ENCODE measurements at regions not wholly inside any gene's neighbourhood (a gene's known extent, or its start where the extent isn't known, plus 50 kb on each side); places are given as distances from the start of the nearest gene placed in this dataset.

DNA sequence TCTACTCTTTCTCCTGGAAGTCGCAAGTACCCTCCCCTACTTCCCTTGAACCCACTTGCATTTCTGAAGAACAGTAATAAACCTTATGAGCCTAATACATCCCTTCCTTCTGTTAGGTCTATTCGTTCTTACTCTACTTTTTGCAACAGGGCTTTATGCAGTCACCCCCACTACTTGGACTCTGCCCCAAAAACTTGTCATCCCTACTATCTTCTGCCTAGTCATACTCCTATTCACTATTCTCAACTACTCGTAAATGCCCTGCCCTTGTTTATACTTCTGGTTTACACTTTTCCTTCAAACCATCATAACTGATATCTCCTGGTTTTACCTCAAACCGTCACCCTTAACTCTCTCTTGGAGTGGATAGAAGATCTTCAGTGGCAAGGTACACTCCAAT, 55.2 kb upstream of the SLIT2 start:
- no peak overlapping the region for H3K4me3 ChIP-seq
- 77 to 86% (median 80%) methylated on average over 4 of the region's 4 CpGs for WGBS, 5 donors
- H3K27ac ChIP-seq, result no peak overlapping the region
- TF ChIP-seq, protein P1, sequence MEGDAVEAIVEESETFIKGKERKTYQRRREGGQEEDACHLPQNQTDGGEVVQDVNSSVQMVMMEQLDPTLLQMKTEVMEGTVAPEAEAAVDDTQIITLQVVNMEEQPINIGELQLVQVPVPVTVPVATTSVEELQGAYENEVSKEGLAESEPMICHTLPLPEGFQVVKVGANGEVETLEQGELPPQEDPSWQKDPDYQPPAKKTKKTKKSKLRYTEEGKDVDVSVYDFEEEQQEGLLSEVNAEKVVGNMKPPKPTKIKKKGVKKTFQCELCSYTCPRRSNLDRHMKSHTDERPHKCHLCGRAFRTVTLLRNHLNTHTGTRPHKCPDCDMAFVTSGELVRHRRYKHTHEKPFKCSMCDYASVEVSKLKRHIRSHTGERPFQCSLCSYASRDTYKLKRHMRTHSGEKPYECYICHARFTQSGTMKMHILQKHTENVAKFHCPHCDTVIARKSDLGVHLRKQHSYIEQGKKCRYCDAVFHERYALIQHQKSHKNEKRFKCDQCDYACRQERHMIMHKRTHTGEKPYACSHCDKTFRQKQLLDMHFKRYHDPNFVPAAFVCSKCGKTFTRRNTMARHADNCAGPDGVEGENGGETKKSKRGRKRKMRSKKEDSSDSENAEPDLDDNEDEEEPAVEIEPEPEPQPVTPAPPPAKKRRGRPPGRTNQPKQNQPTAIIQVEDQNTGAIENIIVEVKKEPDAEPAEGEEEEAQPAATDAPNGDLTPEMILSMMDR (IDR thresholded peaks at IDR 0.05), result no peak
- TF ChIP-seq POLR2AphosphoS5 (IDR thresholded peaks at IDR 0.05) (no peak), POLR2A (IDR thresholded peaks at IDR 0.05) (no peak), EP300 (IDR thresholded peaks at IDR 0.05) (no peak)
- DNase-seq, result no peak
- H3K4me1 ChIP-seq, result peaks cover 0 to 4% (median 0%) of the 10 kb centered on the region in 4 donors
- no peaks in the 10 kb centered on the region for H3K27me3 ChIP-seq
- H3K9me3 ChIP-seq, result peaks cover 0 to 1% (median 0%) of the 10 kb centered on the region in 4 donors
- intact Hi-C loops (cut with DNase I; ENCODE audit: low total_unique reads), result no loop called here
- H3K36me3 ChIP-seq, result no peaks in the 10 kb centered on the region

DNA sequence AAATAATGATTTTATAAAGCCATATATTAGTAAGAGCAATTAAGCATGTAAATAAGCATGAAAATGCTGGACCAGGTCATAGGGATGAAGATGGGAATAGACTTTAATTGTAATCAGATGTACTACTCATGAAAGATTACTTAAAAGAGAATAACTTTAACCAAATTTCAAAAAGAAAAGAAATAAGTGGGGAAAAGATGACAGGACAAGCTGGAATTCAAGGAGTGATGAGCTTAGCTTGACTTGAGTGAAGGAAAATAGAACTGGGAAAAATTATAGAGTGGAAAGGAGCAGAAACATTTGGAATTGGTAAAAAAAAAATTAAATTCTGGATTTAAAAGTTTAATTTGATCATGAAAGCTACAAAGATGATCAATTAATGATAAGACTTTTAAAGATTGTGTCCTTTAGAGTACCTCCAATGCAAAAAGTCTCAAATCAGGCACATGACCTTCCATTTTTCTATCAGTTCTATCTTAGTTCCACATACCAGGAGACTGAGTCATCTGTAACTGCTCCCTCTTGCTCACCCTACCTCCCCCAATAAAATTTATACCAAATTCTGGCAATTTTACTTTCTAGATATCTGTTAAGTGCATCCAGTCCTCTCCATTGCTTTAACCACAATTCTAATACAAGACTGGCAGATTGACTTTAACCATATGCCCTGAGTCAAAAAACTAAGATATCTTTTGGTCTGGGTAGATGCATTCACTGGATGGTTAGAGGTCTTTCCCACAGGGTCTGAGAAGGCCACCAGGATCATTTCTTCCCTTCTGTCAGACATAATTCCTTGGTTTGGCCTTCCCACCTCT, 56.4 kb upstream of the SLIT2 start:
- intact Hi-C loops (cut with DNase I; ENCODE audit: low total_unique reads), result no loop called here
- H3K27ac ChIP-seq, result no peak overlapping the region
- TF ChIP-seq EP300 (IDR thresholded peaks at IDR 0.05) (no peak), POLR2AphosphoS5 (IDR thresholded peaks at IDR 0.05) (no peak), POLR2A (IDR thresholded peaks at IDR 0.05) (no peak)
- TF ChIP-seq, protein P1 (IDR thresholded peaks at IDR 0.05), result no peak

DNA sequence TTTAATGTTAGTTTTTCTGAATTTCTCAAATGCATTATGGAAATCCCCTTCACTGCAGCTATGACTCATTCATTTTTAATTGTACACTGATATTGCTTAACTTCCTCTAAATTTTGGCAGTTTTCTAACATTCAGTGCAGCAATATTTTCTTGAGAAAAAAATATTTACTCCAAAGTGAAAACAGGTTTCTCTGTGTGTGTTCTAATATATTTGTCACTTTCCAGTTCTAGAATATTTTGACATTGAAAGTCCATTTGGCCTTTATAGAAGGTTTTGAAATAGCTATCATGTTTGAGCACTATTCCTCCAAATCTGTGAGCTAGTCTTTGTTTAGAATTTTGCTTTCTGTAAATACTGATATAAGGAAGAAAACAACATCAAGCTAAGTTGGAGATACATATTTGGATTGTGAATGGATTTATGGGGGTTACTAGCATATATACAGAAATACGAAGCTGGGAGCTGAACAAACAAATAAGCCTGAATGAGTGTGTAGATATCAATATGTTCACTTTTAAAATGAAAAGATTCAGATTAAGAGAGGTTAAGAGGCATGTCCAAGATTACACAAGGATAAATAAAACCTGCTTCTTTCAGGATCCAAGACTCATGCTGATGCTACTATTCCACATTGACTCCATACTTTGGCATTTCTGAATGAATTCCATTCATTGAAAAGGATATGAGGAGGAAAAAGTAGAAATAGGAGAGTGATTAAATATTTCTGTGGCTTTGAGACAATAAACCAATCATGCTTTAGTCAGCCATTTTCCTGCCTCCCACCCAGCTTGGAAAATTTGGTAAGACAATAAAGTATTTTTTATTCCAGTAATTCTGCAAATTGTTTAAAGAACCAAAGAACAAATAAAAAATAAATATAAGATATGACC, 57.3 kb upstream of the SLIT2 start:
- Histone ChIP-seq H3K36me3 (no peaks in the 10 kb centered on the region), H3K4me1 (peaks cover 0 to 4% (median 0%) of the 10 kb centered on the region in 4 donors), H3K4me3 (no peak overlapping the region), H3K27me3 (no peaks in the 10 kb centered on the region), H3K27ac (no peak overlapping the region), H3K9me3 (peaks cover 0 to 10% (median 2%) of the 10 kb centered on the region in 4 donors)
- DNase-seq, result peak in 1 of 2 donors; percentile 39
- TF ChIP-seq, protein P1 (IDR thresholded peaks at IDR 0.05), result no peak
- TF ChIP-seq POLR2A (IDR thresholded peaks at IDR 0.05) (no peak), POLR2AphosphoS5 (IDR thresholded peaks at IDR 0.05) (no peak), EP300 (IDR thresholded peaks at IDR 0.05) (no peak)
- WGBS, 5 donors, result 21 to 42% (median 37%) methylated on average over 1 of the region's 1 CpG
- intact Hi-C loops (cut with DNase I; ENCODE audit: low total_unique reads), result no loop called here

More for the DNA sequence above, 56.4 kb upstream of the SLIT2 start:
- H3K4me3 ChIP-seq, result no peak overlapping the region
- no peaks in the 10 kb centered on the region for H3K27me3 ChIP-seq
- H3K36me3 ChIP-seq, result no peaks in the 10 kb centered on the region
- DNase-seq, result no peak
- peaks cover 0 to 4% (median 0%) of the 10 kb centered on the region in 4 donors for H3K4me1 ChIP-seq
- peaks cover 0 to 7% (median 2%) of the 10 kb centered on the region in 4 donors for H3K9me3 ChIP-seq

DNA sequence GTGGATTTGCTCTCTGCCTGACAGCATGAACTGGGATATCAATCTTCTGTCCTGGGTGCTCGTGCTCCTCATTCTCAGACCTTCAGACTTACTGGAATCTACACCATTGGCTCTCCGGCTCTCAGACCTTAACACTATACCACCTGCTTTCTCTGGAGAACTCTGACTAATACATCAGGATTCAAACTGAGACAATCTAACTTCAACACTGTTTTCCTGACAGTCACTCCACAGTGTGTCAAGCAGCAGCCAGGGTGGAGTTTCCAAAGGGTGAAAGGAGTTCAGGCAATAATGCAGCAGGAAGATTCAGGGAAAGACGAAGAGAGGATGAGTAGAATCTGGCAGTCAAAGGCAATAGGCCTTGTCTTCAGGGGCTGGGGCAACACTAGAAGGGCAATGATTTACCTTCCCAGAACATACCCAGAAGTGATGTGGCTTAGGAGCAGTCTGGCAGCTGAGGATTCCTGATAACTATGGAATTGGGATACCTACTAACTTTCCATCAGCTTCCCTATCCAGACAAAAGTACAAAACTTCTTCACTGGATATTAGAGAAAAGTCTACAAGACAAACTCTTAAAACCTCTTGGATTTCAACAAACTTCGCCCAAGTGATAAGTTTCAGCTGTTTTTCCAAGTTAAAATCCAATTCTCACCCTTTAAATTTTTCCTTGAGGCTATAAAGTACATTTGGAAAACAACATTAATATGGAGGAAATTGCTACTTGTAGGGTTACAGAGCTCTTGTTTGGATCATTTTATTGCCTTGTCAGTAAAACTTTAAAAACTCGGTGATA, 58.4 kb upstream of the SLIT2 start:
- H3K27ac ChIP-seq, result peak overlapping the region in 2 of 5 donors; percentile 3 to 49
- WGBS, 5 donors, result 58 to 69% (median 60%) methylated on average over 5 of the region's 5 CpGs

More for the DNA sequence above, 58.4 kb upstream of the SLIT2 start:
- H3K4me1 ChIP-seq, result peaks cover 0 to 4% (median 0%) of the 10 kb centered on the region in 4 donors
- H3K27me3 ChIP-seq, result no peaks in the 10 kb centered on the region
- peaks cover 0 to 10% (median 2%) of the 10 kb centered on the region in 4 donors for H3K9me3 ChIP-seq
- intact Hi-C loops (cut with DNase I; ENCODE audit: low total_unique reads), result no loop called here
- no peak for TF ChIP-seq POLR2AphosphoS5 (IDR thresholded peaks at IDR 0.05)
- no peak for TF ChIP-seq POLR2A (IDR thresholded peaks at IDR 0.05)
- TF ChIP-seq, protein P1 (IDR thresholded peaks at IDR 0.05), result no peak
- TF ChIP-seq EP300 (IDR thresholded peaks at IDR 0.05), result no peak
- H3K36me3 ChIP-seq, result no peaks in the 10 kb centered on the region
- no peak overlapping the region for H3K4me3 ChIP-seq
- DNase-seq, result peak in 1 of 2 donors; percentile 10
